ENCODE measurements at regions not wholly inside any gene's neighbourhood (a gene's known extent, or its start where the extent isn't known, plus 50 kb on each side); places are given as distances from the start of the nearest gene placed in this dataset.

- Histone ChIP-seq H3K9ac (ENCODE audit: low read length) (no peak overlapping the region), H3K27ac (ENCODE audit: low read length) (no peak overlapping the region), H3K4me3 (ENCODE audit: low read length) (no peak overlapping the region), H3F3A (ENCODE audit: insufficient read depth, low read length, poor library complexity, severe bottlenecking) (no peaks in the 10 kb centered on the region), H3K79me2 (replicated peaks; ENCODE audit: insufficient read depth, low read length) (no peaks in the 10 kb centered on the region), H3K36me3 (ENCODE audit: insufficient read depth, low read length) (no peaks in the 10 kb centered on the region), H4K20me1 (ENCODE audit: insufficient read depth) (no peaks in the 10 kb centered on the region), H2AFZ (ENCODE audit: low read depth, low read length) (no peak overlapping the region), H3K4me2 (ENCODE audit: low read length) (no peak overlapping the region), H3K9me2 (ENCODE audit: insufficient read depth, low read length) (no peaks in the 10 kb centered on the region), H3K27me3 (ENCODE audit: insufficient read depth, low read depth, low read length) (peaks cover 32% of the 10 kb centered on the region), H3K9me3 (ENCODE audit: low read length) (no peaks in the 10 kb centered on the region)
- TF ChIP-seq SMC3 (conservative IDR thresholded peaks at IDR 0.05; ENCODE audit: poor library complexity) (no peak), RAD21 (conservative IDR thresholded peaks at IDR 0.05) (no peak), MXI1 (conservative IDR thresholded peaks at IDR 0.05; ENCODE audit: poor library complexity, severe bottlenecking) (no peak), POLR2AphosphoS5 (IDR thresholded peaks at IDR 0.05) (no peak), EP300 (conservative IDR thresholded peaks at IDR 0.05; ENCODE audit: poor library complexity, severe bottlenecking) (no peak), CTCF (IDR thresholded peaks at IDR 0.05; ENCODE audit: poor library complexity, severe bottlenecking) (no peak)
- TF ChIP-seq, protein P1, sequence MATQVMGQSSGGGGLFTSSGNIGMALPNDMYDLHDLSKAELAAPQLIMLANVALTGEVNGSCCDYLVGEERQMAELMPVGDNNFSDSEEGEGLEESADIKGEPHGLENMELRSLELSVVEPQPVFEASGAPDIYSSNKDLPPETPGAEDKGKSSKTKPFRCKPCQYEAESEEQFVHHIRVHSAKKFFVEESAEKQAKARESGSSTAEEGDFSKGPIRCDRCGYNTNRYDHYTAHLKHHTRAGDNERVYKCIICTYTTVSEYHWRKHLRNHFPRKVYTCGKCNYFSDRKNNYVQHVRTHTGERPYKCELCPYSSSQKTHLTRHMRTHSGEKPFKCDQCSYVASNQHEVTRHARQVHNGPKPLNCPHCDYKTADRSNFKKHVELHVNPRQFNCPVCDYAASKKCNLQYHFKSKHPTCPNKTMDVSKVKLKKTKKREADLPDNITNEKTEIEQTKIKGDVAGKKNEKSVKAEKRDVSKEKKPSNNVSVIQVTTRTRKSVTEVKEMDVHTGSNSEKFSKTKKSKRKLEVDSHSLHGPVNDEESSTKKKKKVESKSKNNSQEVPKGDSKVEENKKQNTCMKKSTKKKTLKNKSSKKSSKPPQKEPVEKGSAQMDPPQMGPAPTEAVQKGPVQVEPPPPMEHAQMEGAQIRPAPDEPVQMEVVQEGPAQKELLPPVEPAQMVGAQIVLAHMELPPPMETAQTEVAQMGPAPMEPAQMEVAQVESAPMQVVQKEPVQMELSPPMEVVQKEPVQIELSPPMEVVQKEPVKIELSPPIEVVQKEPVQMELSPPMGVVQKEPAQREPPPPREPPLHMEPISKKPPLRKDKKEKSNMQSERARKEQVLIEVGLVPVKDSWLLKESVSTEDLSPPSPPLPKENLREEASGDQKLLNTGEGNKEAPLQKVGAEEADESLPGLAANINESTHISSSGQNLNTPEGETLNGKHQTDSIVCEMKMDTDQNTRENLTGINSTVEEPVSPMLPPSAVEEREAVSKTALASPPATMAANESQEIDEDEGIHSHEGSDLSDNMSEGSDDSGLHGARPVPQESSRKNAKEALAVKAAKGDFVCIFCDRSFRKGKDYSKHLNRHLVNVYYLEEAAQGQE (IDR thresholded peaks at IDR 0.05; ENCODE audit: borderline replicate concordance): no peak
Measured at GRCh38 chr22:22087854-22088657, 105.5 kb upstream of the TOP3B start.

GRCh38 chr22:22086501-22087158 lies 104.0 kb upstream of the TOP3B start:
- Histone ChIP-seq H2AFZ (ENCODE audit: low read depth, low read length) (no peak overlapping the region), H3K9ac (ENCODE audit: low read length) (no peak overlapping the region), H3K79me2 (replicated peaks; ENCODE audit: insufficient read depth, low read length) (no peaks in the 10 kb centered on the region), H3K27me3 (ENCODE audit: insufficient read depth, low read depth, low read length) (peaks cover 32% of the 10 kb centered on the region), H3K9me3 (ENCODE audit: low read length) (no peaks in the 10 kb centered on the region), H3K4me3 (ENCODE audit: low read length) (no peak overlapping the region), H3K27ac (ENCODE audit: low read length) (no peak overlapping the region), H3F3A (ENCODE audit: insufficient read depth, low read length, poor library complexity, severe bottlenecking) (no peaks in the 10 kb centered on the region), H3K4me2 (ENCODE audit: low read length) (no peak overlapping the region), H3K36me3 (ENCODE audit: insufficient read depth, low read length) (no peaks in the 10 kb centered on the region), H3K9me2 (ENCODE audit: insufficient read depth, low read length) (no peaks in the 10 kb centered on the region), H4K20me1 (ENCODE audit: insufficient read depth) (no peaks in the 10 kb centered on the region)
- no peak for TF ChIP-seq MXI1 (conservative IDR thresholded peaks at IDR 0.05; ENCODE audit: poor library complexity, severe bottlenecking)
- no peak for TF ChIP-seq EZH2 (IDR thresholded peaks at IDR 0.05; ENCODE audit: borderline replicate concordance, insufficient read depth, low read length, poor library complexity, severe bottlenecking)
- TF ChIP-seq, protein P1 (IDR thresholded peaks at IDR 0.05; ENCODE audit: borderline replicate concordance): no peak
- TF ChIP-seq CTCF (IDR thresholded peaks at IDR 0.05; ENCODE audit: poor library complexity, severe bottlenecking): no peak
- no peak for TF ChIP-seq POLR2AphosphoS5 (IDR thresholded peaks at IDR 0.05)
- no peak for TF ChIP-seq SMC3 (conservative IDR thresholded peaks at IDR 0.05; ENCODE audit: poor library complexity)
- TF ChIP-seq TAF1 (IDR thresholded peaks at IDR 0.05; ENCODE audit: low read depth): no peak
- TF ChIP-seq RAD21 (conservative IDR thresholded peaks at IDR 0.05): no peak
- TF ChIP-seq EP300 (conservative IDR thresholded peaks at IDR 0.05; ENCODE audit: poor library complexity, severe bottlenecking): no peak
